Progenitor cell of endocrine pancreas (in vitro differentiated cells): ENCODE measurements at regions not wholly inside any gene's neighbourhood (a gene's known extent, or its start where the extent isn't known, plus 50 kb on each side); places are given as distances from the start of the nearest gene placed in this dataset.

ENCODE experiments used
- DNase-seq: peaks from one replicate; pipeline ENCODE4 v3.0.0; 2021; ENCODE audit warnings: low spot score; ENCODE audit not compliant: unreplicated experiment
- H3K27ac Mint-ChIP-seq: 2 replicates; pipeline ENCODE4 v1.8.0; 2021; ENCODE audit warnings: mild to moderate bottlenecking, moderate library complexity, mixed read lengths
- H3K27me3 Mint-ChIP-seq: 2 replicates; pipeline ENCODE4 v1.8.0; 2021; ENCODE audit warnings: mixed read lengths
- H3K36me3 Mint-ChIP-seq: 2 replicates; pipeline ENCODE4 v1.8.0; 2022; ENCODE audit warnings: mixed read lengths; ENCODE audit not compliant: insufficient read depth
- H3K4me1 Mint-ChIP-seq: 2 replicates; pipeline ENCODE4 v1.8.0; 2021; ENCODE audit warnings: low read depth, mixed read lengths
- H3K4me3 Mint-ChIP-seq: 2 replicates; pipeline ENCODE4 v1.8.0; 2021; ENCODE audit warnings: low read depth, mild to moderate bottlenecking, moderate library complexity, mixed read lengths
- H3K9me3 Mint-ChIP-seq: 2 replicates; pipeline ENCODE4 v1.8.0; 2021; ENCODE audit warnings: low read depth, mixed read lengths
- TF ChIP-seq, protein P1 (sequence below): fragments of 200-600 bp; sonication (generic); IDR thresholded peaks from one replicate; pipeline ENCODE4 v1.5.0; 2021; ENCODE audit warnings: antibody characterized with exemption, mild to moderate bottlenecking; ENCODE audit not compliant: unreplicated experiment

DNA sequence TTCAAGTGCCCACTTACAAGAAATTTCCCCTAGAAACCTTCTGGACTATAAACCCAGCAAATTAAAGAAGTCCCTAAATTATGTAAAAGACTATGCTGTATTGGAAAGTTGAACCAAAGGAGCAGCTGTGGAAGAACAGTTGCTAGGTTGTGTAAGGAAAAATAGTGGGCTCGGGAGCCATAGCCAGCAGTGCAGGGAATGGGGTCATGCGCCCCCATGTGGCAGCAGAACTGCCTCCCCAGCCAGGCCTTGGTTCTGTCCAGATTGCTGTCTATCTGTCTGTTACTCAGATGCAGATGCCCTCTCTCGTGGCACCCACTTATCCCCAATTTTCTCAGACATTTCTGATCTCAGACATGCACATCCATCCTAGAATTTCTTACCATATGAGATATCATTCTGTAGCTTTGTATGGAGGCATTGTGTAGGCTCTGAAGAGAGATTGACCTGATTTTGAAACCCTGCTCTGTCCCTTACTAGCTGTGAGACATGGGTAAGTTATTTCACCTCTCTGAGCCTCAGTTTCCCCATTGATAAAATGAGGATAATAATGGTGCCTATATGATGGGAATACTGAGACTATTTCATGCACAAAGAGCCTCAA lies 258.3 kb downstream of the SS18 start:
- peaks cover 14% of the 10 kb centered on the region for H3K27me3 Mint-ChIP-seq
- DNase-seq: peak; percentile 42
- TF ChIP-seq, protein P1, sequence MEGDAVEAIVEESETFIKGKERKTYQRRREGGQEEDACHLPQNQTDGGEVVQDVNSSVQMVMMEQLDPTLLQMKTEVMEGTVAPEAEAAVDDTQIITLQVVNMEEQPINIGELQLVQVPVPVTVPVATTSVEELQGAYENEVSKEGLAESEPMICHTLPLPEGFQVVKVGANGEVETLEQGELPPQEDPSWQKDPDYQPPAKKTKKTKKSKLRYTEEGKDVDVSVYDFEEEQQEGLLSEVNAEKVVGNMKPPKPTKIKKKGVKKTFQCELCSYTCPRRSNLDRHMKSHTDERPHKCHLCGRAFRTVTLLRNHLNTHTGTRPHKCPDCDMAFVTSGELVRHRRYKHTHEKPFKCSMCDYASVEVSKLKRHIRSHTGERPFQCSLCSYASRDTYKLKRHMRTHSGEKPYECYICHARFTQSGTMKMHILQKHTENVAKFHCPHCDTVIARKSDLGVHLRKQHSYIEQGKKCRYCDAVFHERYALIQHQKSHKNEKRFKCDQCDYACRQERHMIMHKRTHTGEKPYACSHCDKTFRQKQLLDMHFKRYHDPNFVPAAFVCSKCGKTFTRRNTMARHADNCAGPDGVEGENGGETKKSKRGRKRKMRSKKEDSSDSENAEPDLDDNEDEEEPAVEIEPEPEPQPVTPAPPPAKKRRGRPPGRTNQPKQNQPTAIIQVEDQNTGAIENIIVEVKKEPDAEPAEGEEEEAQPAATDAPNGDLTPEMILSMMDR: peak; percentile 88
- no peak overlapping the region for H3K4me3 Mint-ChIP-seq
- no peak overlapping the region for H3K27ac Mint-ChIP-seq
- H3K36me3 Mint-ChIP-seq: no peaks in the 10 kb centered on the region
- peaks cover 30% of the 10 kb centered on the region for H3K4me1 Mint-ChIP-seq
- H3K9me3 Mint-ChIP-seq: no peaks in the 10 kb centered on the region

- no peak for DNase-seq
- no peak overlapping the region for H3K27ac Mint-ChIP-seq
- H3K9me3 Mint-ChIP-seq: no peaks in the 10 kb centered on the region
- peaks cover 11% of the 10 kb centered on the region for H3K27me3 Mint-ChIP-seq
- TF ChIP-seq, protein P1: no peak
- peaks cover 32% of the 10 kb centered on the region for H3K4me1 Mint-ChIP-seq
- H3K4me3 Mint-ChIP-seq: no peak overlapping the region
- H3K36me3 Mint-ChIP-seq: no peaks in the 10 kb centered on the region
Observed at GRCh38 chr18:25831301-25831701, 259.1 kb downstream of the SS18 start.

DNA sequence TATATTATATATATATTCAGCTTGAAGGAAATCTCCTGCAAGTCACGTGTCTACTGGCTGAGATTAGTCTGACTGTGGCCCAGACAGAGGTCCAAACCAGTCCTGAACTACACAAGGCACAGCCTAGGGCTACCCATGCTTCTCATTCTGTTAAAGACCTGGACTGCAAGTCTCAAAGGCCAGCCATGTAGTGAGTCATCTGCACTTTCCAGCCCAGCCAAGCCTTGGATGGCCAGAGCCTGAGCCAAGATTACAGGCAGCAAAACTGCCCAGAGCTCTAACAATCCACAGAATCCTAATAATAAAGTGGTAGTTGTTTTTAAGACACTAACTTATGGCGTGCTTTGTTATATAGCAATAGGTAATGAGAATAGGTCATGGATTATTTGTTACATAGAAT lies 259.6 kb downstream of the SS18 start:
- no peak overlapping the region for H3K27ac Mint-ChIP-seq

GRCh38 chr18:25827961-25828561 lies 262.4 kb downstream of the SS18 start:
- Mint-ChIP-seq H3K36me3 (no peaks in the 10 kb centered on the region), H3K27me3 (peaks cover 15% of the 10 kb centered on the region), H3K4me1 (peaks cover 46% of the 10 kb centered on the region), H3K9me3 (no peaks in the 10 kb centered on the region), H3K4me3 (peak overlapping the region; percentile 4), H3K27ac (no peak overlapping the region)
- TF ChIP-seq, protein P1: no peak
- DNase-seq: no peak

More for the DNA sequence above, 259.6 kb downstream of the SS18 start:
- TF ChIP-seq, protein P1: no peak
- H3K4me1 Mint-ChIP-seq: peaks cover 38% of the 10 kb centered on the region
- H3K9me3 Mint-ChIP-seq: no peaks in the 10 kb centered on the region
- no peak for DNase-seq
- H3K27me3 Mint-ChIP-seq: peaks cover 11% of the 10 kb centered on the region
- H3K36me3 Mint-ChIP-seq: no peaks in the 10 kb centered on the region
- no peak overlapping the region for H3K4me3 Mint-ChIP-seq

DNA sequence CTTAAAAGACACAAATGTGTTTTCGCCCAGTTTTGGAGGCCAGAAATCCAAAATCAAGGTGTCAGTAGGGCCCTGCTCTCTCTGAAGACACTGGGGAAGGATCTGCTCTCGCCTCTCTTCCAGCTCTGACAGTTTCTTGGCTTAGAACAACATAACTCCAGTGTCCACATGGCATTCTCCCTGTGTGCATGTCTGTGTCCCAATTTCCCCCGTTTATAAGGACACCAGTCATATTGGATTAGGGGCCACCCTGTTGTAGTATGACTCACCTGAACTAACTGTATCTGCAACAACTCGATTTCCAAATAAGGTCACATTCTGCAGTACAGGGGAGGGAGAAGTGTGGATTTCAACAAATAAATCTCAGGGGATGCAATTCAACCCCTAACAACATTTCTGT lies 263.2 kb downstream of the SS18 start:
- Mint-ChIP-seq H3K36me3 (no peaks in the 10 kb centered on the region), H3K4me3 (no peak overlapping the region), H3K27me3 (peaks cover 15% of the 10 kb centered on the region), H3K27ac (no peak overlapping the region), H3K4me1 (peaks cover 46% of the 10 kb centered on the region), H3K9me3 (no peaks in the 10 kb centered on the region)
- DNase-seq: no peak
- TF ChIP-seq, protein P1: no peak
